Common myeloid progenitor, CD34-positive (primary cell): ENCODE measurements at regions not wholly inside any gene's neighbourhood (a gene's known extent, or its start where the extent isn't known, plus 50 kb on each side); places are given as distances from the start of the nearest gene placed in this dataset.
"Not testable (repeated sequence)": the region's sequence is repeated elsewhere in the genome, so short reads cannot be mapped to it uniquely, and the experiment has no call there.

Experiments used
- CTCF ChIA-PET: fragments of 350-600 bp; sonication (Branson Sonifier 250); formaldehyde crosslinking; loops from one replicate; lab custom pipeline; 2021; ENCODE audit warnings: antibody characterized with exemption; lab: Charles Lee
- POLR2A ChIA-PET: fragments of 350-600 bp; sonication (Branson Sonifier 250); formaldehyde crosslinking; loops from one replicate; lab custom pipeline; 2021; ENCODE audit warnings: antibody characterized with exemption; lab: Charles Lee
- DNase-seq, 3 donors: peaks; one replicate each; pipeline versions ENCODE4 v3.0.0 to v3.0.0-alpha.2; 2013
- H3K27ac ChIP-seq, 2 experiments: 1 replicate in 1 of 2; 2 replicates in 1 of 2; pipeline ENCODE4 v1.7.0; 2013; ENCODE audit warnings: inconsistent platforms in 2 of 2, low read length in 2 of 2, mild to moderate bottlenecking in 2 of 2, low read depth in 1 of 2, moderate library complexity in 1 of 2; ENCODE audit not compliant: severe bottlenecking in 2 of 2, insufficient read depth in 1 of 2, poor library complexity in 1 of 2
- H3K27me3 ChIP-seq, 5 experiments: replicated peaks in 2 of 5; 1 replicate in 3 of 5; 2 replicates in 2 of 5; pipeline versions ENCODE4 v1.6.1 to v1.7.0; 2013; ENCODE audit warnings: low read length in 4 of 5, mild to moderate bottlenecking in 2 of 5, moderate library complexity in 2 of 5, inconsistent platforms in 1 of 5; ENCODE audit not compliant: insufficient read depth in 5 of 5, control insufficient read depth in 4 of 5
- H3K36me3 ChIP-seq, 4 experiments: 1 replicate in 2 of 4; 2 replicates in 2 of 4; pipeline versions ENCODE4 v1.6.1 to v1.7.0; 2013; ENCODE audit warnings: low read length in 3 of 4, control low read depth in 1 of 4, mild to moderate bottlenecking in 1 of 4; ENCODE audit not compliant: control insufficient read depth in 4 of 4, insufficient read depth in 4 of 4
- H3K4me1 ChIP-seq, 4 experiments: 1 replicate in 3 of 4; 2 replicates in 1 of 4; pipeline versions ENCODE4 v1.6.1 to v1.7.1; 2013; ENCODE audit warnings: low read length in 3 of 4, mild to moderate bottlenecking in 3 of 4, control low read depth in 1 of 4, inconsistent platforms in 1 of 4, moderate library complexity in 1 of 4; ENCODE audit not compliant: control insufficient read depth in 4 of 4, insufficient read depth in 4 of 4; ENCODE audit errors: control extremely low read depth in 1 of 4
- H3K4me3 ChIP-seq, 7 experiments: 1 replicate in 4 of 7; 2 replicates in 3 of 7; pipeline versions ENCODE4 v1.5.1 to v1.7.0; 2013; ENCODE audit warnings: mild to moderate bottlenecking in 7 of 7, low read length in 6 of 7, moderate library complexity in 6 of 7, inconsistent platforms in 2 of 7, low read depth in 2 of 7, control low read depth in 1 of 7; ENCODE audit not compliant: insufficient read depth in 4 of 7, control insufficient read depth in 1 of 7; ENCODE audit errors: extremely low read depth in 1 of 7
- H3K9me3 ChIP-seq, 5 experiments: 1 replicate in 4 of 5; 2 replicates in 1 of 5; pipeline versions ENCODE4 v1.6.1 to v1.7.1; 2013; ENCODE audit warnings: low read length in 4 of 5, mild to moderate bottlenecking in 2 of 5, inconsistent platforms in 1 of 5, low read depth in 1 of 5, moderate library complexity in 1 of 5; ENCODE audit not compliant: control insufficient read depth in 4 of 5, insufficient read depth in 2 of 5; ENCODE audit errors: control extremely low read depth in 1 of 5
- WGBS: methylation state at CpG from one replicate; pipeline ENCODE4 v1.1.5; 2013; ENCODE audit not compliant: insufficient coverage; 5-methylcytosine and 5-hydroxymethylcytosine counted together

GRCh38 chr7:113563257-113563656, 355.6 kb downstream of the PPP1R3A start:
- H3K9me3 ChIP-seq, CTCF ChIA-PET, H3K36me3 ChIP-seq, H3K4me1 ChIP-seq, DNase-seq, H3K27me3 ChIP-seq, H3K4me3 ChIP-seq, H3K27ac ChIP-seq, POLR2A ChIA-PET: not testable (repeated sequence)
- 98% methylated on average over 7 of the region's 8 CpGs for WGBS

- ChIA-PET CTCF (no interaction called here), POLR2A (no interaction called here)
- Histone ChIP-seq H3K27me3 (no peaks in the 10 kb centered on the region), H3K27ac (no peak overlapping the region), H3K4me3 (no peak overlapping the region), H3K9me3 (no peaks in the 10 kb centered on the region), H3K4me1 (no peaks in the 10 kb centered on the region), H3K36me3 (no peaks in the 10 kb centered on the region)
- WGBS: no CpG with 5 or more reads among the region's 1 CpG
- no peak for DNase-seq
Observed at GRCh38 chr7:113562801-113563200, 356.0 kb downstream of the PPP1R3A start.

GRCh38 chr7:113562242-113562641, 356.6 kb downstream of the PPP1R3A start:
- Histone ChIP-seq H3K9me3 (no peaks in the 10 kb centered on the region), H3K4me1 (no peaks in the 10 kb centered on the region), H3K27me3 (no peaks in the 10 kb centered on the region), H3K4me3 (no peak overlapping the region), H3K36me3 (no peaks in the 10 kb centered on the region), H3K27ac (no peak overlapping the region)
- POLR2A ChIA-PET: no interaction called here
- CTCF ChIA-PET: no interaction called here
- no peak for DNase-seq

- Histone ChIP-seq H3K27me3 (no peaks in the 10 kb centered on the region), H3K27ac (no peak overlapping the region), H3K36me3 (no peaks in the 10 kb centered on the region), H3K4me3 (no peak overlapping the region), H3K4me1 (no peaks in the 10 kb centered on the region), H3K9me3 (no peaks in the 10 kb centered on the region)
- WGBS: no CpG with 5 or more reads among the region's 2 CpGs
- ChIA-PET CTCF (interaction anchor here (1.0 kb wide), 1 partner anchor 13 kb away, joined by 3 read pairs; no protein-coding TSS in a partner anchor), POLR2A (no interaction called here)
- DNase-seq: no peak
Observed at GRCh38 chr7:113561446-113561845, 357.4 kb downstream of the PPP1R3A start.

GRCh38 chr7:113550966-113551365, 367.8 kb downstream of the PPP1R3A start:
- no peaks in the 10 kb centered on the region for H3K27me3 ChIP-seq
- DNase-seq: no peak
- H3K9me3 ChIP-seq: peaks cover 0 to 1% (median 0%) of the 10 kb centered on the region in 5 experiments
- no peak overlapping the region for H3K27ac ChIP-seq
- no peaks in the 10 kb centered on the region for H3K36me3 ChIP-seq
- no peaks in the 10 kb centered on the region for H3K4me1 ChIP-seq
- POLR2A ChIA-PET: no interaction called here
- CTCF ChIA-PET: no interaction called here
- no CpG with 5 or more reads among the region's 1 CpG for WGBS
- H3K4me3 ChIP-seq: no peak overlapping the region

GRCh38 chr7:113548561-113548960, 370.2 kb downstream of the PPP1R3A start:
- Histone ChIP-seq H3K36me3 (no peaks in the 10 kb centered on the region), H3K4me3 (no peak overlapping the region), H3K27me3 (no peaks in the 10 kb centered on the region), H3K9me3 (peaks cover 0 to 1% (median 0%) of the 10 kb centered on the region in 5 experiments), H3K4me1 (no peaks in the 10 kb centered on the region), H3K27ac (no peak overlapping the region)
- CTCF ChIA-PET: no interaction called here
- DNase-seq: no peak
- POLR2A ChIA-PET: no interaction called here

- Histone ChIP-seq H3K36me3 (no peaks in the 10 kb centered on the region), H3K4me1 (no peaks in the 10 kb centered on the region), H3K27ac (no peak overlapping the region), H3K27me3 (no peaks in the 10 kb centered on the region), H3K4me3 (no peak overlapping the region), H3K9me3 (peaks cover 0 to 1% (median 0%) of the 10 kb centered on the region in 5 experiments)
- POLR2A ChIA-PET: no interaction called here
- no peak for DNase-seq
- CTCF ChIA-PET: interaction anchor here (0.9 kb wide), 1 partner anchor 19 kb away, joined by 3 read pairs; no protein-coding TSS in a partner anchor
Observed at GRCh38 chr7:113548137-113548536, 370.7 kb downstream of the PPP1R3A start.
